ENCODE measurements at regions not wholly inside any gene's neighbourhood (a gene's known extent, or its start where the extent isn't known, plus 50 kb on each side); places are given as distances from the start of the nearest gene placed in this dataset.

- no peak for DNase-seq
Measured at GRCh38 chr13:100853434-100853833, 178.8 kb upstream of the TMTC4 start.

- no peak for DNase-seq
Measured at GRCh38 chr13:100852146-100852545, 177.6 kb upstream of the TMTC4 start.

GRCh38 chr13:100848304-100848703 is 173.7 kb upstream of the TMTC4 start:
- DNase-seq, result no peak

GRCh38 chr13:100845128-100845757 is 170.6 kb upstream of the TMTC4 start:
- no peak for DNase-seq

- DNase-seq, result no peak
Measured at GRCh38 chr13:100842136-100842535, 167.5 kb upstream of the TMTC4 start.

- DNase-seq, result no peak
Measured at GRCh38 chr13:100838387-100838786, 163.8 kb upstream of the TMTC4 start.

- DNase-seq, result no peak
Measured at GRCh38 chr13:100837631-100838030, 163.0 kb upstream of the TMTC4 start.

GRCh38 chr13:100836711-100837110 is 162.1 kb upstream of the TMTC4 start:
- DNase-seq, result no peak

- no peak for DNase-seq
Measured at GRCh38 chr13:100835695-100836094, 161.1 kb upstream of the TMTC4 start.

- DNase-seq, result no peak
Measured at GRCh38 chr13:100833427-100833826, 158.8 kb upstream of the TMTC4 start.

GRCh38 chr13:100828226-100828625 is 153.6 kb upstream of the TMTC4 start:
- DNase-seq, result no peak

- no peak for DNase-seq
Measured at GRCh38 chr13:100827489-100828176, 153.0 kb upstream of the TMTC4 start.

- DNase-seq, result no peak
Measured at GRCh38 chr13:100826441-100826840, 151.8 kb upstream of the TMTC4 start.

GRCh38 chr13:100825557-100825956 is 151.0 kb upstream of the TMTC4 start:
- no peak for DNase-seq

GRCh38 chr13:100824366-100824765 is 149.8 kb upstream of the TMTC4 start:
- no peak for DNase-seq

- no peak for DNase-seq
Measured at GRCh38 chr13:100823448-100823847, 148.9 kb upstream of the TMTC4 start.

GRCh38 chr13:100822871-100823443 is 148.4 kb upstream of the TMTC4 start:
- DNase-seq, result no peak

GRCh38 chr13:100818711-100819110 is 144.1 kb upstream of the TMTC4 start:
- DNase-seq, result no peak

GRCh38 chr13:100817928-100818327 is 143.3 kb upstream of the TMTC4 start:
- DNase-seq, result no peak

GRCh38 chr13:100815476-100816046 is 141.0 kb upstream of the TMTC4 start:
- no peak for DNase-seq

- DNase-seq, result no peak
Measured at GRCh38 chr13:100812982-100813584, 138.5 kb upstream of the TMTC4 start.

- no peak for DNase-seq
Measured at GRCh38 chr13:100811928-100812327, 137.3 kb upstream of the TMTC4 start.

GRCh38 chr13:100811024-100811865 is 136.7 kb upstream of the TMTC4 start:
- no peak for DNase-seq

Measured in right hindlimb (tissue), 1 donor.